GM18508 (cell line): ENCODE measurements at regions not wholly inside any gene's neighbourhood (a gene's known extent, or its start where the extent isn't known, plus 50 kb on each side); places are given as distances from the start of the nearest gene placed in this dataset.

Experiments used
- ATAC-seq: cut with Tn5 transposase; IDR thresholded peaks from one replicate; pipeline ENCODE4 v1.9.1; 2021; ENCODE audit warnings: moderate number of reproducible peaks; ENCODE audit not compliant: insufficient read depth, unreplicated experiment

DNA sequence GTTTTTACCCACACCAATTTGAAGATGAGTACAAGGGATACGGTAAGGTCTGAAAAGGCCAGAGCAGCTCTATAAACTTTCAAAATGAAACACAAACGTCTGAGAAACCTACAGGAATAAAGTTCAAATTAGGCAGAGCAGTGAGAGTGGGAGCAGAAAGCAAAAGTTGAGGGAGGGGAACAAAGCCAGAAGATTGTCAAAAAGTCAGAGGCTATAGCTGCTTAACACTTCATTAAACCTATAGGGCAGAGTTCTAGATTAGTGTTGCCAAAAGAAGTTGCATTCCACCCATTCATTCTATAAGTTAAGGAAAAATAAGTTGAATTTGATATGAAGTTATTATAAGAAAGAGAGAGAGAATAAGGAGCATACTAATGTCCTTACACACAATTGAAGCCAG is 309.6 kb upstream of the CD180 start:
- no peak for ATAC-seq

DNA sequence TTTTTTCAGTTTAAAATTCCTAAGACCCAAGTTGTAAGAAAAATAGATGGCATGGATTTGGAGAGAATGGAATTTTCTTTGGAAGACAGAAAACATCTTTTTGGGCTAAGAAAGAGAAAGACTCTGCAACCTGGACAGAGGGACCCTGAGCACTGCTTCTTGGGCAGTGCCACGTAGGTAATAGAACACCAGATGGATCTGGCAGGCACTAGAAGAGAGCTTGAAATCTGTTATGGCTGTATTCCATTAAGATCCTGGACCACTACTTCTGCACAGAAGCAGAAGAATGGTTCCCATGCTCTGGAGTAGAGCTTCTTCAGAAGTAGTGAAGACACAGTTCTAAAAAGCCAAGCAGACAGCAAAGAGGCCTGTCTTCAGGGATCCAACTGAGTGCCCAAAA is 306.4 kb upstream of the CD180 start:
- ATAC-seq: no peak

DNA sequence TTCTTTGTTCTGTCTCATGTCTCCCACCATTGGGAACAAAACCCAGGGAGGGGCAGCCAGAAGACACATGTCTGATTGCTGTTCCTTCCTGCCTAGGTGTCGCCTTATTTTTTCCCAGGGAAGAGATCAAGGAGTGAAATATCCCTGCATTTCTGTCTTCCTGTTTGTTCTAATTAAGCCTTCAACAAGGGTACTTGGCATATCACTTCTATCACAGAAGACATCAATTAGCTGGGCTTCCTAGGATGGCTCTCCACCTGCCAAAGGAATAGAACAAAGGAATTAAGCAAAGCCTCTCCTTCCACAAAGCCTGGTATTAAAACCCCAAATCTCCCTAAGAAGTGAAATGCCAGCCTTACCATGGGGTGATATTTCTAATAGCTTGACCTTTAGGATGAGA is 299.5 kb upstream of the CD180 start:
- no peak for ATAC-seq

DNA sequence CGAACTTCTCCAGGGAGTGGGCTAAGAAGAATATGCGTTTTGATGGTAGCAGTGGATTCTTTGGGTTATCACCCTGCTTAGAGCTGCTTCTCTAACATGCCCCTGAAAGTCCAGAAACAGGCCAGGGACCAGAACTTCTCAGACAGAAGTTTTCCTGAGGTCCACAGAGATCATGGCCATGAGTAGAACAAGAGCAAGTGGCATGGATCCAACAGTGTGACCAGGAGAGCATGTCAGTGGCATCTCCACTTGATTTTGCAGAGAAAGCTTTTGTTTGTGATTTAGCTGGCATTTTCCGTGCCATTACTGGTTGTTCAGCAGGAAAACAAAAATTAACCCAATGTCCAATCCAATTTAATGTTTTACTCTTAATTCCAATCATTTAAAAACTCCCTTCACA is 298.5 kb upstream of the CD180 start:
- no peak for ATAC-seq

DNA sequence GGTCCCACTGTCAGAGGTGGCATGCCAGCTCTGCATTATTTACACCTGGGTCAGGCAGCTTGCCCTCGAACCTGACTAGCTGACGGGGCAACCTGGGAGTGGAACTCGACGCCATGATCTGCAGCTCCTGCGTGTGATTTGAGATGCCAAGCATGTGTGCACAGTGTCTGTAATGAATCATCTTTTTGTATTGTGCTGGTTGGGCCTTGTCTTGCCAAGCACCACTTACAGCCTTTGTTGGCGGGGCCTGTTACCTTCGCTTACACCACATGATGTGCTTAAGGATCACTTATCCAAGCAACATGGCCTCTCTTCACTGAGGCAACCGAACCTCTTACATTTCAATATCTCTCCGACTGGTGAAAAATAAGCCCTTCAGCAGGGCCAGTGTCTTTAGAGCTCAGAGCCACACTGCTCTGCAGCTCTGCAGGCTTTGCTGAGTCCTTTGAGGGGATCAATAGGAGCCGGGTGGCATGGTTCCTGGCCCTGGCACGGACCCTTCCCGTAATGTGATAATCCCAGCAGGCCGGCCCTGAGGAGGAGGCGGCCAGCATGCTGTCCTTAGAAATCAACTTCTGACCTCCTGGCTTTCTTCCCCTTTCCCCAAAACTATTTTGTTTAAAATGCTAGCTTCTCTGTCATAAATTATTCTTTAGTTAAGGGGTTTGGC is 297.7 kb upstream of the CD180 start:
- ATAC-seq: no peak

DNA sequence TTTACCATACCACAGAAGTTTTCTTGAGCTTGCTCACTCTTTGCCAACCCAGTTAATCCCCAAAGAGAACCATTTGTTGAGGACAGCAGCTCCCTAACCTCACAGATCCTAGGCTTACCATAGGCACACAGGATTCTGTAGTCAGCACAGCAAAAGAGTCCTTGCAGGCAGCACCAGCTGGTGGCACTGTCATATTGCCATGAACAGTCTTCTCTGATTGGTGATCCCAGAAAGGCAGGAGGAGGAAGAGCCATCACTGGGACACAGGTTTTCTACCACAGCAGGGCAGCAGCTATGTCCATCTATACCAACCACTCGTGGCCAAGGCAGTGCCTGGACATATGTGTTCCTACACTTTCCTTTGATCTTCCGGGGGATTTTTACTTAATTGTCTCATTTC is 297.1 kb upstream of the CD180 start:
- ATAC-seq: no peak

DNA sequence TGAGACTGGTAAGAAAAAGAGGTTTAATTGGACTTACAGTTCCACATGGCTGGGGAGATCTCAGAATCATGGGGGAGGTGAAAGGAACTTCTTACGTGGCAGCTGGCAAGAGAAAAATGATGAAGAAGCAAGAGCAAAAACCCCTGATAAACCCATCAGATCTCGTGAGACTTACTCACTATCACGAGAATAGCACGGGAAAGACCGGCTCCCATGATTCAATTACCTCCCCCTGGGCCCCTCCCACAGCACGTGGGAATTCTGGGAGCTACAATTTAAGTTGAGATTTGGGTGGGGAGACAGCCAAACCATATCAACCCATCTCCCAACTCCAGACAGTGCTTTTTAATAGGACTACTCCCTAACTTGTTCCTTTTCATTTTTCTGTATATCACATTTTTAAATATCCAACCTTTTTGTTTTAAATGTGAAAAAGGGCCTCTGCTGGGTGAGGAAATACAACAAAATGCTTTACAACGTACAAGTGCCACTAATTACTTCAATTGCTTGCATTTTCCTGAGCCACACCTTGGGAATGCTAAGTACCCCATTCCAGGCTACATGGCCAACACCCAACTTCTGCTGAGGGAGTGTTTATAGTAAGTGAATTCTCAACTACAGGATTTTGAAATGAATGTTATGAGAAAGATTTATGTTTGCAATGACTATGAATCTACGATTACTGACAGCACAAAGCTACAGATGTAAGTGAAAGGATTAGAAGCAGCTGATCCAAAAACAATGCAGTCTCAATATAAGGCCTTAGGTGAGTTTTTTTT is 294.1 kb upstream of the CD180 start:
- no peak for ATAC-seq

DNA sequence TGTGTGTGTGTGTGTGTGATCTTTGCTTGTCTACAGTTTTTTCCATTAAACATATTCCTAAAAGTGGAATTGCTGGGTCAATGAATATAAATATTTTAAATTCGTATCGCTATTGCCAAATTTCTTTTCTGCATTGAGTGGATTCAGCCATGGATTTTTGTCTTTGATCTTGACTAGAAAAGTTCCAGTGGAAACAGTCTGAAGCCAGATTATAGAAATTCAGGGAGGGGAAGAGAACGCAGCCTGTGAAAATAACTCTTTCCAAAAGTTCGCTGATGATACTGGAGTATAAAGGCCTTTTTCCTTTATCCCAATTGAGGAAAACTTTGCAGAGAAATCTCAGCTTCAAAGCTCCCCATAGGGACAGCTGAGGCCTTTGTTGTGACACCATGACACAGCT is 292.3 kb upstream of the CD180 start:
- no peak for ATAC-seq

DNA sequence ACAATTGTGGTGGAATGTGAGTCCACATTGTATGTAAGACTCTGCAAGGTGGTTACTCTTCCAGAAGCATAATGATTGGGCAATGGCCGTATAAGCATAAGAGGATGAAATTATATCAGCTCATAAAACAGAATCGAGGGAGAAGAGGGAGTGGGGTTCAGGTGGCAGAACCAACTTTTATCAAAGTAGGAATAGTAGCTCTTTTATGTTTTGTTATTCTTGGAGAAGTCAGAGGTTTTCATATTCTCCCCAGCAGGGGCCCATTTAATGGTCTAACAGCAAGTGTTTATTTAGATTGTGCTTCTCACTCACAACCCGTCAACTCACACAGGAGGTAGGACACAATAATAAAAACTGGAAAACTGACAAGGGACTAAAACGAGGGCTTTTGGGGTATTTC is 291.3 kb upstream of the CD180 start:
- no peak for ATAC-seq

DNA sequence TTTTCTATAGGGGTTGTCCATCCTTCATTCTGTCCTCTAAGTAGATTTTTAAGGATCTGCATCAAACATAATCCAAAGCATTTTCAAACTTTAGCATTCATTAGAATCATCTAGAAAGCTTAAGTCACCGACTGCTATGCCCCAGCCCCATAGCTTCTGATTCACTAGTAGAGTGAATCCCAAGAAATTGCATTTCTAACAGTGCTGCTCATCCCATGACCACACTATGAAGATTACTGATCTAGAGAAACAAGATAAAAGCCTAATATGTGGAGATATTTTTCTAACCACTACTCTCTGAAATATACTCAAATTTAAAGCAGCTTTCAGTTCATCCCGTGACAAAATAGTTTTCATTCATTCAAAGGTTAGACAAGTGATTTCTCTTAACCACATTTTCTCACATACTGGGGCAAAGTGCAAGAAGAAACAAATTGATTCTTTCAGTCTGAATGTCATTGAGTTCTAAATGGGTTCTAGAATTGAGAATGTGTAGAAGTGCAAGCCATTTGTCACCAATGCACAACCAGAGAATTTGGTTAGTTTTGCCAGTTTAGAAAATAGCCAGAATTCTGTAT is 286.9 kb upstream of the CD180 start:
- ATAC-seq: no peak

DNA sequence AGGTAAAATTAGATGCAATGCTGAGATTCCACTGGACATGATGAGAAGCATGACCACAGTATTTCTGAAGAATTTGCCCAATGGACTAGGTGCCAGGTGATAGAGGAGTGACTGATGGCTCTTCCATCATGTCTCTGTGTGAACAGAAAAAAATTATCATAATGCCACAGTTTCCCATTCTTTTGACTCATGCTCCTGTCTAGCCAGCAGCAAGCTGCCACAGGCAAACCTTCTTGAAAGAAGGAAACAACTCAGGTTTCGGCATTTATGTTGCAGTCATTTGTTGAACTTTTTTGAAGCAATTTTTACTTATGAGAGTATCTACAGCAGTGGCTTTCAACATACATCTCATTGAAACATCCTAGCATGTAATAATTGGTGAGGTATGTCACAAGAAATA is 284.8 kb upstream of the CD180 start:
- no peak for ATAC-seq

DNA sequence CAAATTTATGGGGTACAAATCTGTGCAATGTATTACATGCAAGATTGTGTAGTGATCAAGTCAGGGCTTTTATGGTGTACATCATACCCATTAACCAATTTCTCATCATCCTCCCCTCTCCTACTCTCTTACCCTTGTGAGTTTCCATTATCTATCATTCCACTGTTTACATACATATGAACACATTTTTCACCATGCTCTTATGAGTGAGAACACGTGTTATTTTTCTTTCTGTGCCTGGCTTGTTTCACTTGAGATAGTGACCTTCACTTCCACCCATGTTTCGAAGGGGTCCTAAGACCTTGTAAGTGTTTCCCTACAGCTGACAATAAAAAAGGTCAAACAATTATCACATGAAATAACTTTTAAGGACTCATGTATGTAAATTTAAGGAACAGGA is 281.7 kb upstream of the CD180 start:
- no peak for ATAC-seq

DNA sequence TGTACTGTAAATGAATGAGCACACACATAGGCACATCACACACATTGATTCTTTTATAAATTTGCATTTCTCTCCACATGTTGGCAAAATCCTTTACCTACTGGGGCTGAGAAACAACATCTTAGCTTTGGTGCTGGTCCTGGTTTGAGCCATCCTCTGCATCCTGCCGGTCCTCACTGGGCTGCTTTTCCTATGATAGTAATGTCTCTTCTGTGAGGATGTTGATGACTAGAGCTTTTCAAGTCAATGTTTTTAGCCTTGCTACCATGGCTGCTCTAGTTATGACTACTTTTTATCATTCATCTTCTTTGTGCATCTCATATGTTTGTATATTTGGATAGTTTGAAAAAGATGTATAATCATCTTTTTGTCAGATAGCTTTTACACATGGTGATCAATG is 280.4 kb upstream of the CD180 start:
- ATAC-seq: no peak

DNA sequence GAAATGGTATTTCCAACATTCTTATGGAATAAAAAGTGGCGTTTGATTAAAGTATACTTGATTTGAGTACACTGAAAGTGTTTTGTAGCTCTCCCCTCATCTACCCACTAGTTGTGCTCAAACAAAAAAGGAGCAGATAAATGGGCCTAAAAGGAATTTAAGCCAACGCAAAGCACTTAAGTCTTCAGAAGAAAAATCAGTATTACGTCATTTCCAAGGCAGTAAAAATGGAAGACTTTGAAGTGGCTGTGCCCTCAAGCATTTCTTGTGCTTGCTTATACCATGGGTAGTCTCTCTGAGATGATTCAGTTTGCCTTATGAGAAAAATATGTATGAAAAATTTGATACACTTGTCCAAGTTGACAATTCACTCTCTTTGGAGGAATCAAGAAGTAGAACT is 279.9 kb upstream of the CD180 start:
- no peak for ATAC-seq

DNA sequence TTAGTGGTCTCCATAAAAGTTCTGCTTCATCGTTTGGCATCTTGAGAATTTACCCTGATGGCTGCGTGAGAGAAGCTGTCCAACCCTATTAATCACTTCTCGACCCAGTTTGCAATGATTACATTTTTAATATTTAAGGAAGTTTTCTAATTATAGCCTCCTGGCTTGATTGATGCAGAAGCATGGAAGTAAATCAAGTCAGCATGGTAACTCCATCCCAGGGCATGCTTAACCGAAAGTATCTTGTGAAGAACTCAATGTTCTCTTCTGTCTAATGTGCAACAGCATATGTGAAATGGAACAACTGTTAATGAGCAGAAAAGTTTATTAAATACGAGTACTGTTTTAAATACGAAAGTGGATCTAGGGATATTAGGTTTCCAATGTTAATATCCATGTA is 278.9 kb upstream of the CD180 start:
- no peak for ATAC-seq

DNA sequence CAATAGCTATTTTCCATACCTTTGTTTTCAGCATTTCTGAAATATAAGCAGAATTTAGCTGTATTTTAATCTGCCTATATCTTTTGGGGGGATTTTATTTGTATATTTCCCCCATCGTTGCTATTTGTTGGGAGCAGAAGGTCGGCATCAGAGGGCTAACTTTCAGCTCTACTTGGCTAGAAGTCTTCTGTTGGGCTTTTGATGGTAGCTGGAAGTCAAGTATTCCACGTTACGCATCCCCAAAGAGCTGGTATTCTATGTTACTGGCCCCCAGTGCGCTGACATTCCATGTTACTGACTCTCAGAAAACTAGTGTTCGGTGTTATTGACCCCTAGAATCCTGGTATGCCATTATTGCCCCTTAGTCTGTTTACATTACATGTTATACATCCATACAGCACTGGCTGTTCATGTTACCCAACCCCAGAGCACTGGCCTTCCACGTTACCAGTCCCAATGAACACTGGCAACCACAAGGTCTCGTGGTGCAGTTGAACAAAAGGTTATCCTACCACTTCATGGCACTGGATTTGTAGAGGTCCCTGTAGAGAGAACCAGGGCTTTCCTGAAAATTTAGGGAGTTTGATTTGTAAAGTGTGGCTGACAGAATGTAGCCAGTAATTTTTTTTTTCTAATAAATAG is 278.1 kb upstream of the CD180 start:
- ATAC-seq: no peak

DNA sequence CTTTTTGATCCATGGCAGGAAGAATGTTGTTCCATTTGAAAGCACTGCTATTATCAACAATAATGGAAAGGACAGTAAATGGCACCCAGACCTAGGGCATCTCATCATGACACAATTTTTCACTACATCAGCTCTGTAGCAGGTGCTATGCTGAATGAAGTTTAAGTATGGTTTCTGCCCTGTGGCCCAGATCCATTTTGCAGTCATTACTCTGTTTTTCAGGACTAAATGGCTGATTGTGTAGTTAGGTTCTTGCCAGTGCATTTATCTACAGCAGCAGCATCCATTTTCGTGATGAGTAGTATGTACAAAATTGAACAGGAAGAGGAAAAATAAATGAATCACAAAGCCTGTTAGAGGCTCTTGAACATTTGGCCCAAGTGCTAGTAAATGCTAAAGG is 270.5 kb upstream of the CD180 start:
- no peak for ATAC-seq

DNA sequence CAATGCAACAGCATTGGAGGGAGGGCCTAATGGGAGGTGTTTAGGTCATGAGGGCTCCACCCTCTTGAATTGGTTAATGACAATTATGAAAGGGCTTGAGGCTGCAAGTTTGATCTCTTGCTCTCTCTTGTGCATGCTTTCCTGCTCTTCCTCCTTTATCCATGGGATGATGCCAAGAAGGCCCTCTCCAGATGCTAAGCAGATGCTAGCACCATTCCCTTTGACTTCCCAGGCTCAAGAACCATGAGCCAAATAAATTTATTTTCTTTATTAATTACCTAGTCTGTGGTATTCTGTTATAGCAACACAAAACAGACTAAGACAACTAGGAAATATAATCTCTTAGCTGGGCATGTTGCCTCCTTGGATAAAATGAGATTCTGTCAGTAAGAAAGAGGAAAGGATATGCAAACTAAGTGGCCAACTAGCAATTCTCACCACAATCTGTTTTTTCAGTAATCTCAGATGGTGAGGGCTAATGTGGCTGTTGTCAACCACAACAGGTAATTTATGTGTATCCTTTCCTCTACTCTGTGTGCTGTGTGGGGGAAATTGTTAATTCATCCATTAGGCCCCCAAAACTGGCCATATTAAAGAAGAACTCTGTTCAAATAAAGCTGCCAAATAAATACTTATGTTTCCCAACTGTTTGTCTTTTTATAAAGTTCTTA is 269.1 kb upstream of the CD180 start:
- no peak for ATAC-seq

DNA sequence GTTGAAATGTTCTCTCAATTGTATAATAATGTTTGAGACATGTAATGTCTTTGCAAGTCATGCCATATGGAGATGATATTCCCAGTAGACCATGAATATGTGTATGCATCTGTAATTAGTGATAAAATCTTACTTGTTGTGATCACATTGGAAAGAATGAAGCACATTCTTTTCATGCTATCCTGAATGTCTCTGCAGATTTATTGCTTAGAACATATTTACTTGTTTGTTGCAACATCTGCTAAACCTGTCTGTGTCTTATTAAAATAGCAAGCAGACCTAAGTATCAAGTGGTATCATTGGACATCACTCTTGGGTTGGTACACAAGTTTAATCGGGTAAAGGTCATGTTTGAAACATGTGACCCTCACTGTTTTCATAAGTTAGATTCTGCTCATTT is 265.5 kb upstream of the CD180 start:
- ATAC-seq: no peak

DNA sequence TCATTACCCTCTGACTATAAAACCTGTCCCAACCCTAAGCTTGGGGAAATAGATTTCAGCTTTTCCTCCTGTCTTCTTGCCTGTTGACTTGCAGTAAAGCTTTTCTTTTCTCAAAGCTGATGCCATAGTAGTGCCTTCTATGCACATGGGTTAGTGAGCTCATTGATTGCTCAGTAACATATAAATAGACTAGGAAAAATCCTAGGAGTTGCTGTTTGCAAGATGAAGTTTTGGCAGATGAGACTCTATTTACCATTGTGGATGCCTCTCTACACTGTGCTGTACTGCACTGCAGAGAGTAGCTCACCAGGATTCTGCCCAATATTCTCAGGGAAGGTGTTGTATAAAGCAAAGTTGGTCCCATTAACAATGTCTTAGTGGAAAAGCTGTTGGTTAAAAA is 262.7 kb upstream of the CD180 start:
- no peak for ATAC-seq

DNA sequence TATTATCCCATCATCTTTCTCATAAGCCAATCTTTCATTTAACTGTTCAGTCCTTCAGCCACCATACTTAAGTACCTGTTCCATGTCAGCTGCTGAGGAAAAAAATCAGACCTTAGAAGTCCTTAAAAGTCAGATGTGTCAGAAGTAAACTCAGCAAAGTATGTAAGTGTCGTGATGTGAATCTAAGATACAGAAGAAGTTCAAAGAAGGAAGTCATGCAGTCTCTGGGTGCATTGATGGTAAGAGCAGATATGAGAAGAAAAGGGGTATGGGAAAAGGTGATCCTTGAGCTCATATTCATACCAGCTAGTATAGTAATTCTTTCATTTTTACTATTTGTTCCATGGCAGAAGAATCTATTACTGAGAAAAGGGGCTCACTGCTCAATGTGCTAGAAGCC is 259.4 kb upstream of the CD180 start:
- ATAC-seq: no peak
